GM21528 (cell line): ENCODE measurements at regions not wholly inside any gene's neighbourhood (a gene's known extent, or its start where the extent isn't known, plus 50 kb on each side); places are given as distances from the start of the nearest gene placed in this dataset.
"Not testable (repeated sequence)": the region's sequence is repeated elsewhere in the genome, so short reads cannot be mapped to it uniquely, and the experiment has no call there.

Source experiments
- ATAC-seq: cut with Tn5 transposase; IDR thresholded peaks from one replicate; pipeline ENCODE4 v1.9.1; 2021; ENCODE audit warnings: mild to moderate bottlenecking, moderate library complexity; ENCODE audit not compliant: unreplicated experiment, low FRiP score

GRCh38 chr3:177781686-177782161, 584.4 kb upstream of the TBL1XR1 start:
- no peak for ATAC-seq

GRCh38 chr3:177783338-177783737, 586.1 kb upstream of the TBL1XR1 start:
- no peak for ATAC-seq

GRCh38 chr3:177783767-177784166, 586.5 kb upstream of the TBL1XR1 start:
- ATAC-seq: no peak

GRCh38 chr3:177787279-177788041, 590.2 kb upstream of the TBL1XR1 start:
- ATAC-seq: peak; percentile 66

GRCh38 chr3:177789500-177789899, 592.2 kb upstream of the TBL1XR1 start:
- ATAC-seq: no peak

- no peak for ATAC-seq
Measured at GRCh38 chr3:177792311-177793030, 595.2 kb upstream of the TBL1XR1 start.

GRCh38 chr3:177793451-177793850, 596.2 kb upstream of the TBL1XR1 start:
- ATAC-seq: no peak

GRCh38 chr3:177795216-177795615, 597.9 kb upstream of the TBL1XR1 start:
- no peak for ATAC-seq

- no peak for ATAC-seq
Measured at GRCh38 chr3:177795859-177796258, 598.6 kb upstream of the TBL1XR1 start.

GRCh38 chr3:177800147-177800546, 602.9 kb upstream of the TBL1XR1 start:
- not testable (repeated sequence) for ATAC-seq

- no peak for ATAC-seq
Measured at GRCh38 chr3:177800561-177800960, 603.3 kb upstream of the TBL1XR1 start.

- no peak for ATAC-seq
Measured at GRCh38 chr3:177802151-177802900, 605.0 kb upstream of the TBL1XR1 start.

GRCh38 chr3:177803500-177803899, 606.2 kb upstream of the TBL1XR1 start:
- ATAC-seq: no peak

- no peak for ATAC-seq
Measured at GRCh38 chr3:177804032-177804431, 606.8 kb upstream of the TBL1XR1 start.

GRCh38 chr3:177804646-177805045, 607.4 kb upstream of the TBL1XR1 start:
- no peak for ATAC-seq

- no peak for ATAC-seq
Measured at GRCh38 chr3:177807150-177807875, 610.0 kb upstream of the TBL1XR1 start.

- not testable (repeated sequence) for ATAC-seq
Measured at GRCh38 chr3:177808928-177809478, 611.7 kb upstream of the TBL1XR1 start.

- ATAC-seq: no peak
Measured at GRCh38 chr3:177810162-177810623, 612.9 kb upstream of the TBL1XR1 start.

- no peak for ATAC-seq
Measured at GRCh38 chr3:177811112-177811511, 613.8 kb upstream of the TBL1XR1 start.

GRCh38 chr3:177811835-177812234, 614.6 kb upstream of the TBL1XR1 start:
- no peak for ATAC-seq
